Adrenal gland (tissue), 9 donors: ENCODE measurements at regions not wholly inside any gene's neighbourhood (a gene's known extent, or its start where the extent isn't known, plus 50 kb on each side); places are given as distances from the start of the nearest gene placed in this dataset.
"Not testable (repeated sequence)": the region's sequence is repeated elsewhere in the genome, so short reads cannot be mapped to it uniquely, and the experiment has no call there.

ENCODE experiments used
- DNase-seq, 7 donors: peaks; one replicate each; pipeline ENCODE4 v3.0.0-alpha.2; 2019 to 2020
- H3K27ac ChIP-seq, 5 donors: fragments of 200-600 bp; sonication (generic) in 4 of 5; 1 replicate in 3 of 5; 2 replicates in 2 of 5; pipeline versions ENCODE4 v1.5.1 to v1.8.0; 2016 to 2020; ENCODE audit warnings: mild to moderate bottlenecking in 1 of 5
- H3K27me3 ChIP-seq: fragments of 200-600 bp; 2 replicates; pipeline ENCODE4 v1.8.0; 2021
- H3K36me3 ChIP-seq, 2 donors: fragments of 200-600 bp; replicated peaks in 1 of 2; 1 replicate in 1 of 2; 2 replicates in 1 of 2; pipeline versions ENCODE4 v1.5.1 to v1.8.0; 2018 to 2022
- H3K4me1 ChIP-seq, 2 donors: fragments of 200-600 bp; replicated peaks in 1 of 2; 1 replicate in 1 of 2; 2 replicates in 1 of 2; pipeline versions ENCODE4 v1.5.1 to v1.8.0; 2018 to 2021
- H3K4me3 ChIP-seq, 4 donors: fragments of 200-600 bp; sonication (generic) in 3 of 4; one replicate each; pipeline ENCODE4 v1.5.1; 2016 to 2018
- H3K9me3 ChIP-seq, 3 donors: fragments of 200-600 bp; sonication (generic) in 1 of 3; replicated peaks in 1 of 3; 1 replicate in 2 of 3; 2 replicates in 1 of 3; pipeline versions ENCODE4 v1.5.1 to v1.8.0; 2016 to 2021
- CTCF ChIP-seq, 6 experiments: fragments of 450-650 bp in 4 of 6; fragments of 200-600 bp in 2 of 6; sonication (generic) in 1 of 6; IDR thresholded peaks; 1 replicate in 5 of 6; 2 replicates in 1 of 6; pipeline versions ENCODE4 v1.5.1 to v1.8.0; 2016 to 2021; ENCODE audit warnings: antibody characterized with exemption in 6 of 6, mild to moderate bottlenecking in 2 of 6, moderate library complexity in 1 of 6
- POLR2A ChIP-seq, 2 donors: fragments of 450-650 bp; IDR thresholded peaks; one replicate each; pipeline ENCODE4 v1.6.1; 2017; ENCODE audit warnings: antibody characterized with exemption in 2 of 2, mild to moderate bottlenecking in 2 of 2, moderate library complexity in 1 of 2
- WGBS, 4 donors: extraction: QIAGEN DNeasy Blood & Tissue Kit in 2 of 4; methylation state at CpG; one replicate each; pipeline versions ENCODE4 v1.1.5 to v1.1.7; 2013 to 2017; 5-methylcytosine and 5-hydroxymethylcytosine counted together
- intact Hi-C, 2 donors: fragments of 100-400 bp; cut with DNase I; formaldehyde crosslinking; loops; one replicate each; pipeline versions ENCODE4 v1.14.1 to v1.15.0; 2022 to 2023
- donor health status: healthy with polysubstance abuse.
- donor health status: Bipolar disorder and iron deficiency.
- donor health status: DM: yes; HTN: yes; CAD: no.
- donor health status: DM: no; HTN: no; CAD: no.
- donor health status: DM: no; HTN: no; CAD: no.

DNA sequence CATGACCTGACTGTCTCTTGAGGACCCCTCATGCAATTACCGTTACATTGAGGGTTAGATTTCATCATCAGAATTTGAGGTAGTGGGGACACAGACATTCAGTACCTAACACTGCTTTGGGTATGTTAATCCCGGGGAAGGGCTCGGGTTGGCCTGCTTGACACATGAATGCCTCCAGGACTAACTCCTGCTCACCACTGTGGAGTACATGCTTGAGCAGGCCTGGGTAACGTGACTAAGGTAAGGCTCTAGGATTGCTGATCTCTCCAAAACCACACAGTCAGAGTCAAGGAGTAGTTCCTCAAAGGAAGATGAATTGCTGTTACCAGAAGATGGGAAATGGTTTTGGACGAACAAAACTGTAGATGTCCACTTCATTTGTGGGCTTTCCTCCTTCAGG, 376.3 kb upstream of the ZNF462 start:
- H3K36me3 ChIP-seq: no peaks in the 10 kb centered on the region
- H3K27me3 ChIP-seq: no peaks in the 10 kb centered on the region
- H3K4me1 ChIP-seq: no peaks in the 10 kb centered on the region
- intact Hi-C loops: no loop called here
- H3K4me3 ChIP-seq: no peak overlapping the region
- TF ChIP-seq CTCF (IDR thresholded peaks at IDR 0.05): no peak
- TF ChIP-seq POLR2A (IDR thresholded peaks at IDR 0.05): no peak
- DNase-seq: no peak
- WGBS, 4 donors: 82 to 91% (median 87%) methylated on average over 4 to 5 of the region's 5 CpGs
- no peaks in the 10 kb centered on the region for H3K9me3 ChIP-seq
- H3K27ac ChIP-seq: no peak overlapping the region

DNA sequence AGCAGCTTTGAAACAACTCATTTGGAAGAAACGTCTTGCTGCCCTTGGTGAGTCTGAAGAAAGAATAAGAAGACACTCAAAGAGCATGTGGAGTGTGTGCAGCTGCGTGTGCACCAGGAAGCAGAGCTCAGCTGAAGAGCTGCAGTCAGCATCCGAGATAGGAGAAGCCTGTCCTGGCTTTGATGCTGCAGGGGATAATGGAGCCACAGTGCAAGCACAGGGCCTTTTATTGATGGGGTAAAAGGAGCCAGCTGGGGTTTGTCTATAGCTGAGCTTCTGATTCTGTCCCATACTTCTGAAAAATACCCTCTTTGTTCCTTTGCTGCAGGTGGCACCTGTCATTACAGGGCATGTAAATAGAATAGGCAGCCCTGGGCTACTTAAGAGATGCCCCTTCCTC, 375.7 kb upstream of the ZNF462 start:
- no peaks in the 10 kb centered on the region for H3K27me3 ChIP-seq
- 65 to 73% (median 71%) methylated on average over 3 of the region's 3 CpGs for WGBS, 4 donors
- intact Hi-C loops: no loop called here
- DNase-seq: no peak
- H3K4me1 ChIP-seq: no peaks in the 10 kb centered on the region
- no peaks in the 10 kb centered on the region for H3K9me3 ChIP-seq
- no peaks in the 10 kb centered on the region for H3K36me3 ChIP-seq
- H3K27ac ChIP-seq: no peak overlapping the region
- TF ChIP-seq CTCF (IDR thresholded peaks at IDR 0.05) (no peak), POLR2A (IDR thresholded peaks at IDR 0.05) (no peak)
- no peak overlapping the region for H3K4me3 ChIP-seq

DNA sequence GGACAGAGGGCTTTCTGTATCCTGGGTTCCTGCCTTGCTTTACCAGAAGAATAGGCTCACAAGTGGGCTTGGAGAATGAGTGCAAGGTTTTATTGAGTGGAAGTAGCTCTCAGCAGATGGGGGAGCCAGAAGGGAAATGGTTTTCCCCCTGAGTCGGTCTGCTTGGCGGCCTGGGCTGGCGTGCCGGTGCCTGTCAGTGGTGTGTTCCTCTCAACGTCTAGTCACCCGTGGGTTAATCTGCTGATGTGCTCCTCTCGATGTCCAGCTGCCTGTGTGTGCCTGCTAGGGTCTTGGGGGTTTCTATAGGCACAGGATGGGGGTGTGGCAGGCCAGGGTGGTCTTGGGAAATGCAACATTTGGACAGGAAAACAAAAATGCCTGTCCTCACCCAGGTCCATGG, 370.8 kb upstream of the ZNF462 start:
- H3K27me3 ChIP-seq, DNase-seq, H3K4me3 ChIP-seq, H3K36me3 ChIP-seq, intact Hi-C loops, H3K27ac ChIP-seq, H3K4me1 ChIP-seq, H3K9me3 ChIP-seq: not testable (repeated sequence)
- 81 to 89% (median 85%) methylated on average over 5 to 7 of the region's 7 CpGs for WGBS, 4 donors

- intact Hi-C loops: no loop called here
- DNase-seq: no peak
- Histone ChIP-seq H3K27ac (no peak overlapping the region), H3K9me3 (no peaks in the 10 kb centered on the region), H3K4me1 (no peaks in the 10 kb centered on the region), H3K27me3 (no peaks in the 10 kb centered on the region), H3K36me3 (no peaks in the 10 kb centered on the region), H3K4me3 (no peak overlapping the region)
- TF ChIP-seq CTCF (IDR thresholded peaks at IDR 0.05): no peak
- no peak for TF ChIP-seq POLR2A (IDR thresholded peaks at IDR 0.05)
- WGBS, 4 donors: 87 to 96% (median 90%) methylated on average over 6 of the region's 6 CpGs
These were observed 362.8 kb upstream of the ZNF462 start for GRCh38 chr9:106500171-106500570.

GRCh38 chr9:106501210-106501609, 361.8 kb upstream of the ZNF462 start:
- WGBS, 4 donors: 93 to 98% (median 97%) methylated on average over 9 to 18 of the region's 18 CpGs
- H3K27ac ChIP-seq, intact Hi-C loops, H3K4me1 ChIP-seq, H3K4me3 ChIP-seq, H3K9me3 ChIP-seq, DNase-seq, H3K36me3 ChIP-seq, H3K27me3 ChIP-seq: not testable (repeated sequence)
